Breast epithelium (tissue), 4 donors: ENCODE measurements at regions not wholly inside any gene's neighbourhood (a gene's known extent, or its start where the extent isn't known, plus 50 kb on each side); places are given as distances from the start of the nearest gene placed in this dataset.

Source experiments
- DNase-seq, 2 donors: peaks; one replicate each; pipeline ENCODE4 v3.0.0-alpha.2; 2019; ENCODE audit warnings: low spot score in 2 of 2
- H3K27ac ChIP-seq, 2 donors: fragments of 200-600 bp; sonication (generic) in 1 of 2; one replicate each; pipeline ENCODE4 v1.5.1; 2016 to 2019; ENCODE audit warnings: mild to moderate bottlenecking in 1 of 2
- H3K27me3 ChIP-seq, 2 donors: fragments of 200-600 bp; sonication (generic) in 1 of 2; one replicate each; pipeline versions ENCODE4 v1.5.1 to v1.6.0; 2017 to 2019; ENCODE audit warnings: control low read depth in 1 of 2, mild to moderate bottlenecking in 1 of 2
- H3K36me3 ChIP-seq: fragments of 200-600 bp; one replicate; pipeline ENCODE4 v1.5.1; 2019
- H3K4me1 ChIP-seq, 2 donors: fragments of 200-600 bp; sonication (generic); one replicate each; pipeline ENCODE4 v1.5.1; 2016 to 2019; ENCODE audit warnings: control low read depth in 1 of 2
- H3K4me3 ChIP-seq, 3 donors: fragments of 200-600 bp; sonication (generic); 1 replicate in 2 of 3; 2 replicates in 1 of 3; pipeline ENCODE4 v1.5.1; 2016 to 2019; ENCODE audit warnings: mild to moderate bottlenecking in 3 of 3, moderate library complexity in 2 of 3
- H3K9me3 ChIP-seq, 2 donors: fragments of 200-600 bp; sonication (generic) in 1 of 2; one replicate each; pipeline ENCODE4 v1.5.1; 2016 to 2019; ENCODE audit warnings: control low read depth in 1 of 2
- POLR2A ChIP-seq: fragments of 450-650 bp; IDR thresholded peaks from one replicate; pipeline ENCODE4 v1.6.1; 2016; ENCODE audit warnings: antibody characterized with exemption, mild to moderate bottlenecking, moderate library complexity
- POLR2AphosphoS5 ChIP-seq, 3 donors: sonication (generic); formaldehyde crosslinking; IDR thresholded peaks; one replicate each; pipeline ENCODE4 v1.6.1; 2017; ENCODE audit warnings: antibody characterized with exemption in 3 of 3
- intact Hi-C: fragments of 100-400 bp; cut with DNase I; formaldehyde crosslinking; loops from one replicate; pipeline ENCODE4 v1.15.1; 2023; ENCODE audit warnings: low total_unique reads
- TF ChIP-seq, protein P1 (sequence below), 3 donors: fragments of 450-650 bp; IDR thresholded peaks; one replicate each; pipeline ENCODE4 v1.5.1; 2016 to 2017; ENCODE audit warnings: antibody characterized with exemption in 3 of 3, mild to moderate bottlenecking in 3 of 3, moderate library complexity in 3 of 3

DNA sequence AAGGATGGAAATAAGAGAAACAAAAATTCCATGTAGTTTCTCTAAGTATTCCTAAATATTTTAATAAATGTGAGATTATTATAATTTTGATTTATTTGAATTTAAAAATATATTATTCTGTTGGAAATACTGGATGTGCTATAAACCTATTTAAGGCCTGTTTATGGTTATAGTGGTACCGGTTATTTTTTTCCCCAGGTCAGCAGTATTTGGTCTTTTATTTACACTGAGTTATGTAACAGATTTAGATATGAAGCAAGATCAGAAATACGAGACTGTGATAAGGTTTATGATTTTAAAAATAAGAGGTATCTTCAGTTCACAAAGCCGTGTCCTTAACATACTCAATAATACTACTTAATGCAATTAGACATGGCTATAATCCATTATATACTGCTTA lies 634.3 kb upstream of the POU3F2 start:
- Histone ChIP-seq H3K4me3 (no peak overlapping the region), H3K9me3 (no peaks in the 10 kb centered on the region), H3K27ac (no peak overlapping the region), H3K27me3 (no peaks in the 10 kb centered on the region), H3K36me3 (no peaks in the 10 kb centered on the region), H3K4me1 (no peaks in the 10 kb centered on the region)
- DNase-seq = no peak
- intact Hi-C loops = no loop called here
- TF ChIP-seq POLR2AphosphoS5 (IDR thresholded peaks at IDR 0.05) = no peak
- TF ChIP-seq, protein P1, sequence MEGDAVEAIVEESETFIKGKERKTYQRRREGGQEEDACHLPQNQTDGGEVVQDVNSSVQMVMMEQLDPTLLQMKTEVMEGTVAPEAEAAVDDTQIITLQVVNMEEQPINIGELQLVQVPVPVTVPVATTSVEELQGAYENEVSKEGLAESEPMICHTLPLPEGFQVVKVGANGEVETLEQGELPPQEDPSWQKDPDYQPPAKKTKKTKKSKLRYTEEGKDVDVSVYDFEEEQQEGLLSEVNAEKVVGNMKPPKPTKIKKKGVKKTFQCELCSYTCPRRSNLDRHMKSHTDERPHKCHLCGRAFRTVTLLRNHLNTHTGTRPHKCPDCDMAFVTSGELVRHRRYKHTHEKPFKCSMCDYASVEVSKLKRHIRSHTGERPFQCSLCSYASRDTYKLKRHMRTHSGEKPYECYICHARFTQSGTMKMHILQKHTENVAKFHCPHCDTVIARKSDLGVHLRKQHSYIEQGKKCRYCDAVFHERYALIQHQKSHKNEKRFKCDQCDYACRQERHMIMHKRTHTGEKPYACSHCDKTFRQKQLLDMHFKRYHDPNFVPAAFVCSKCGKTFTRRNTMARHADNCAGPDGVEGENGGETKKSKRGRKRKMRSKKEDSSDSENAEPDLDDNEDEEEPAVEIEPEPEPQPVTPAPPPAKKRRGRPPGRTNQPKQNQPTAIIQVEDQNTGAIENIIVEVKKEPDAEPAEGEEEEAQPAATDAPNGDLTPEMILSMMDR (IDR thresholded peaks at IDR 0.05) = no peak
- no peak for TF ChIP-seq POLR2A

DNA sequence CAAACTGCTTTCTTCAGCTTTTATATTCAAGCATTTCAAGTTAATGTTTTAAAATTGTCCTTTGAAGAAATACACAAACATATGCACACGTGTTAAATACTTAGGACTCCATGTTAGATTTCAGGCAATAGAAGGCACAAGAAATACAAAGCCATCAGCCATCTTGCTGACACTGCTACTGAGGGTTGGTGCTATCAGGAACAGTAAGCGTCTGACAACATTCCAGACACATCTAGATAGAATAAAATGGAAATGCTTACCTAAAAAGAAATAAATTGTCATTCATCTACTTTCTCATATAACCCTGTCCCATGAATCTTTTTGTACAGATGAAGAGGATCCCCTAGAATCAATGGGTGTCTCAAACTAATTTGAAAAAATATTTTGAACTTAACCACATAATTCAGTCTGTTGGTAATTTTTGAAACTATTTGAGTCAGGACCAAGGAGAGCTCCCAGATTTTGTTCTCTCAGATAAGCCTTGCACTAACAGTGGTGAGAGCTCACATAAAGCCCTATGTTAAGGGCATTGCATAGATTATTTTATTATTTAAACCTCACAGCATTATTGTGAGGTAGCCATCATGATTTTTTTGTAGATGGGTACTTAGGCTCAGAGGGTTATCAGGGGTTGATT lies 631.1 kb upstream of the POU3F2 start:
- TF ChIP-seq POLR2A (no peak), POLR2AphosphoS5 (IDR thresholded peaks at IDR 0.05) (no peak)
- TF ChIP-seq, protein P1 (IDR thresholded peaks at IDR 0.05) = no peak
- intact Hi-C loops = no loop called here
- Histone ChIP-seq H3K4me3 (no peak overlapping the region), H3K4me1 (no peaks in the 10 kb centered on the region), H3K27ac (no peak overlapping the region), H3K9me3 (no peaks in the 10 kb centered on the region), H3K36me3 (no peaks in the 10 kb centered on the region), H3K27me3 (no peaks in the 10 kb centered on the region)
- DNase-seq = no peak

- intact Hi-C loops = no loop called here
- H3K36me3 ChIP-seq = no peaks in the 10 kb centered on the region
These were observed 621.9 kb upstream of the POU3F2 start for GRCh38 chr6:98212468-98212867.

DNA sequence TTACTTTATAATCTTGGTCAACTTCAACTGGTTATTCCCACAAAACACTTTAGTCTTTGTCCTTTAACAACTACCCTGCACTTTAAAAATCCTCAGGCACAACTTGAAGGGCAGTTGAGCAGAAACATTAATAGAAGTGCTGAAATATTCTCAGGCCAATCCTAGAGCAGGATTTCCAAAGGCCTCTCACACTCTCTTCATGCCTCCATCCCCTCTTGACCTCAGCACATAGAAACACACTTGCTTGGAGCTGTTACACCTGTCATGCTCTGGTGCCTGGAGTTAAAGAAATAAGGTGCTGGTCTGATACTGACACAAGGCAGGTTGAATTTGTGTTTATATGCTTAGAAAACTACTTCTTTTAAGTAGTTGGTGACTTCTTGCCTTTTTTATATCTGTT lies 618.8 kb upstream of the POU3F2 start:
- intact Hi-C loops = no loop called here
- Histone ChIP-seq H3K9me3 (no peaks in the 10 kb centered on the region), H3K4me3 (no peak overlapping the region), H3K36me3 (no peaks in the 10 kb centered on the region), H3K4me1 (no peaks in the 10 kb centered on the region), H3K27me3 (no peaks in the 10 kb centered on the region), H3K27ac (no peak overlapping the region)
- no peak for TF ChIP-seq POLR2AphosphoS5 (IDR thresholded peaks at IDR 0.05)
- DNase-seq = no peak

More at GRCh38 chr6:98212468-98212867, 621.9 kb upstream of the POU3F2 start:
- H3K9me3 ChIP-seq = no peaks in the 10 kb centered on the region
- no peaks in the 10 kb centered on the region for H3K4me1 ChIP-seq
- no peak overlapping the region for H3K27ac ChIP-seq
- H3K4me3 ChIP-seq = no peak overlapping the region
- DNase-seq = no peak
- no peaks in the 10 kb centered on the region for H3K27me3 ChIP-seq
- TF ChIP-seq, protein P1 (IDR thresholded peaks at IDR 0.05) = no peak
- TF ChIP-seq POLR2AphosphoS5 (IDR thresholded peaks at IDR 0.05) = no peak
- TF ChIP-seq POLR2A = no peak

GRCh38 chr6:98230250-98230649 lies 604.1 kb upstream of the POU3F2 start:
- H3K27ac ChIP-seq = no peak overlapping the region
- no peaks in the 10 kb centered on the region for H3K4me1 ChIP-seq
- intact Hi-C loops = no loop called here
- H3K27me3 ChIP-seq = no peaks in the 10 kb centered on the region
- H3K36me3 ChIP-seq = no peaks in the 10 kb centered on the region
- DNase-seq = no peak
- peaks cover 4 to 16% of the 10 kb centered on the region in 2 donors for H3K9me3 ChIP-seq
- TF ChIP-seq POLR2AphosphoS5 (IDR thresholded peaks at IDR 0.05) = no peak
- TF ChIP-seq, protein P1 (IDR thresholded peaks at IDR 0.05) = no peak
- no peak for TF ChIP-seq POLR2A
- no peak overlapping the region for H3K4me3 ChIP-seq

DNA sequence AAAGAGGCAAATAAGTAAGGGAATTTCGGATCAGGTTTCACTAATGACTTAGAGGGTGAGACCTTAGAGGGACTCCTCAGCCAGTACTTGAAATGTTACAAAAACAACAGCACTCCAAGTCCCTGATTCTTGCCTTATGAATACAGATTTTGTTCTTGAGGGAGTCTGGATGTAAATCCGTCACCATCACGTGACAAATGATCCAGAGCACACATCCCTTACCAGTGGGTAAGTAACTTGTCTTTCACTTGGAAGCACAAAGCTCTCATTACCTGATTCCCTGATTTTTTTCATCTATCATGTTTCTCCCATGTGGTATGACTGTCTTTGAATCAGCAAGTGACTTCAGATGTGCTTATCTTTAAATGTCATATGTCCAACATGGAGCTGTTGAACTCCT lies 595.3 kb upstream of the POU3F2 start:
- intact Hi-C loops = no loop called here
- DNase-seq = no peak
- H3K4me1 ChIP-seq = no peaks in the 10 kb centered on the region
- TF ChIP-seq, protein P1 (IDR thresholded peaks at IDR 0.05) = no peak
- TF ChIP-seq POLR2AphosphoS5 (IDR thresholded peaks at IDR 0.05) (no peak), POLR2A (no peak)
- H3K9me3 ChIP-seq = peaks cover 0 to 4% of the 10 kb centered on the region in 2 donors
- no peak overlapping the region for H3K4me3 ChIP-seq
- H3K27ac ChIP-seq = no peak overlapping the region
- H3K27me3 ChIP-seq = no peaks in the 10 kb centered on the region
- H3K36me3 ChIP-seq = no peaks in the 10 kb centered on the region
